ENCODE measurements at regions not wholly inside any gene's neighbourhood (a gene's known extent, or its start where the extent isn't known, plus 50 kb on each side); places are given as distances from the start of the nearest gene placed in this dataset.
A peak's percentile ranks its signal among the peaks of the same experiment; 100 is the strongest.

GRCh38 chr15:31570591-31570990, 244.0 kb downstream of the KLF13 start (continued):
- TF ChIP-seq EZH2 (IDR thresholded peaks at IDR 0.05; ENCODE audit: borderline replicate concordance, control insufficient read depth, low read depth, low read length) (no peak), BMI1 (IDR thresholded peaks at IDR 0.05; ENCODE audit: borderline replicate concordance) (no peak), STAT3 (IDR thresholded peaks at IDR 0.05; ENCODE audit: low read depth, low read length) (no peak), RFX5 (IDR thresholded peaks at IDR 0.05; ENCODE audit: low read depth, low read length) (no peak), ATF7 (IDR thresholded peaks at IDR 0.05; ENCODE audit: low read depth) (no peak), ZNF217 (IDR thresholded peaks at IDR 0.05) (no peak), ZNF24 (IDR thresholded peaks at IDR 0.05) (no peak)
- TF ChIP-seq, protein P1, sequence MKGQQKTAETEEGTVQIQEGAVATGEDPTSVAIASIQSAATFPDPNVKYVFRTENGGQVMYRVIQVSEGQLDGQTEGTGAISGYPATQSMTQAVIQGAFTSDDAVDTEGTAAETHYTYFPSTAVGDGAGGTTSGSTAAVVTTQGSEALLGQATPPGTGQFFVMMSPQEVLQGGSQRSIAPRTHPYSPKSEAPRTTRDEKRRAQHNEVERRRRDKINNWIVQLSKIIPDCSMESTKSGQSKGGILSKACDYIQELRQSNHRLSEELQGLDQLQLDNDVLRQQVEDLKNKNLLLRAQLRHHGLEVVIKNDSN (IDR thresholded peaks at IDR 0.05; ENCODE audit: borderline replicate concordance, extremely low read length, insufficient read depth, low read depth, low read length) = no peak
- TF ChIP-seq, protein P2, sequence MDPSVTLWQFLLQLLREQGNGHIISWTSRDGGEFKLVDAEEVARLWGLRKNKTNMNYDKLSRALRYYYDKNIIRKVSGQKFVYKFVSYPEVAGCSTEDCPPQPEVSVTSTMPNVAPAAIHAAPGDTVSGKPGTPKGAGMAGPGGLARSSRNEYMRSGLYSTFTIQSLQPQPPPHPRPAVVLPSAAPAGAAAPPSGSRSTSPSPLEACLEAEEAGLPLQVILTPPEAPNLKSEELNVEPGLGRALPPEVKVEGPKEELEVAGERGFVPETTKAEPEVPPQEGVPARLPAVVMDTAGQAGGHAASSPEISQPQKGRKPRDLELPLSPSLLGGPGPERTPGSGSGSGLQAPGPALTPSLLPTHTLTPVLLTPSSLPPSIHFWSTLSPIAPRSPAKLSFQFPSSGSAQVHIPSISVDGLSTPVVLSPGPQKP (IDR thresholded peaks at IDR 0.05; ENCODE audit: low read depth, low read length) = no peak

- Histone ChIP-seq H3K27ac (ENCODE audit: control insufficient read depth, insufficient read depth) (no peak overlapping the region), H3K4me3 (no peak overlapping the region), H3K27me3 (replicated peaks in 1 of 2; ENCODE audit: control insufficient read depth in 2 of 2, insufficient read depth in 2 of 2, low read length in 1 of 2) (no peaks in the 10 kb centered on the region), H4K20me1 (ENCODE audit: control insufficient read depth, insufficient read depth) (no peaks in the 10 kb centered on the region), H3K79me2 (ENCODE audit: control insufficient read depth, insufficient read depth, low read length) (no peaks in the 10 kb centered on the region), H3K4me2 (ENCODE audit: control insufficient read depth, insufficient read depth) (no peak overlapping the region), H3K9me3 (replicated peaks; ENCODE audit: control insufficient read depth, insufficient read depth, low read length) (no peaks in the 10 kb centered on the region; the same call in 2 of the 3 replicates), H3K4me1 (ENCODE audit: control insufficient read depth, insufficient read depth, low read length) (no peaks in the 10 kb centered on the region), H2AFZ (ENCODE audit: control insufficient read depth, low read depth, low read length) (no peak overlapping the region), H3K36me3 (ENCODE audit: control insufficient read depth in 2 of 2, insufficient read depth in 2 of 2, low read length in 1 of 2) (no peaks in the 10 kb centered on the region), H3K9ac (ENCODE audit: control insufficient read depth, insufficient read depth, low read length) (no peak overlapping the region)
- DNase-seq (ENCODE audit: low read depth, low spot score) (no peak), ATAC-seq (no peak), FAIRE-seq (no peak)
- WGBS (ENCODE audit: insufficient coverage, insufficient replicate concordance, low lambda C conversion rate, missing lambda C conversion rate) = 58% methylated on average over 3 of the region's 3 CpGs
- in situ Hi-C loops (cut with MboI) = no loop called here
- CTCF ChIA-PET = interaction anchor here (0.7 to 1.3 kb wide), 3 partner anchors 65 to 403 kb away, joined by 3 read pairs; no protein-coding TSS in a partner anchor
- RAD21 ChIA-PET (ENCODE audit: unreplicated experiment) = no interaction called here
- no TSS peak for BruUV-seq (replicated peaks)
- intact Hi-C loops (cut with micrococcal nuclease; ENCODE audit: unreplicated experiment) = no loop called here
- TF ChIP-seq RAD21 (IDR thresholded peaks at IDR 0.05; ENCODE audit: insufficient read depth, low read depth, low read length) (0 out of 2 replicates have a peak, but pooled peaks have one; percentile 5), SPI1 (IDR thresholded peaks at IDR 0.05; ENCODE audit: borderline replicate concordance, insufficient read depth, low read depth, low read length) (peak; percentile 31; the same call in 1 of the 2 replicates), NFXL1 (IDR thresholded peaks at IDR 0.05; ENCODE audit: borderline replicate concordance) (no peak)
- POLR2A ChIA-PET = no interaction called here
- SMC1A ChIA-PET (ENCODE audit: uncharacterized antibody, unreplicated experiment) = interaction anchor here (0.6 kb wide), 1 partner anchor 37 kb away, joined by 3 read pairs; no protein-coding TSS in a partner anchor
Measured at GRCh38 chr15:31571676-31572075, 245.0 kb downstream of the KLF13 start.

All from GM12878 (cell line).